Ishikawa (cell line): ENCODE measurements at regions not wholly inside any gene's neighbourhood (a gene's known extent, or its start where the extent isn't known, plus 50 kb on each side); places are given as distances from the start of the nearest gene placed in this dataset.

ENCODE experiments used
- CEBPB ChIP-seq: IDR thresholded peaks from 2 replicates; pipeline ENCODE4 v1.6.1; 2012
- CREB1 ChIP-seq: IDR thresholded peaks from 2 replicates; pipeline ENCODE4 v1.6.1; 2012; ENCODE audit warnings: low read depth
- EGR1 ChIP-seq: IDR thresholded peaks from 2 replicates; pipeline ENCODE4 v1.6.1; 2012
- EP300 ChIP-seq: IDR thresholded peaks from 2 replicates; pipeline ENCODE4 v1.6.1; 2012; ENCODE audit warnings: borderline replicate concordance
- FOXM1 ChIP-seq: IDR thresholded peaks from 2 replicates; pipeline ENCODE4 v1.6.1; 2012; ENCODE audit warnings: low read depth, borderline replicate concordance
- NFIC ChIP-seq: IDR thresholded peaks from 2 replicates; pipeline ENCODE4 v1.6.1; 2012
- RAD21 ChIP-seq: IDR thresholded peaks from 2 replicates; pipeline ENCODE4 v1.6.1; 2012; ENCODE audit warnings: low read depth
- TAF1 ChIP-seq: IDR thresholded peaks from 2 replicates; pipeline ENCODE4 v1.6.1; 2012; ENCODE audit warnings: low read depth, mild to moderate bottlenecking
- TCF12 ChIP-seq: IDR thresholded peaks from 2 replicates; pipeline ENCODE4 v1.6.1; 2012; ENCODE audit warnings: low read depth
- TEAD4 ChIP-seq: IDR thresholded peaks from 2 replicates; pipeline ENCODE4 v1.6.1; 2012
- YY1 ChIP-seq: IDR thresholded peaks from 2 replicates; pipeline ENCODE4 v1.6.1; 2012; ENCODE audit warnings: low read depth
- ZBTB7A ChIP-seq: IDR thresholded peaks from 2 replicates; pipeline ENCODE4 v1.6.1; 2012; ENCODE audit warnings: low read depth
- TF ChIP-seq, protein P1 (sequence below): IDR thresholded peaks from 2 replicates; pipeline ENCODE4 v1.6.1; 2012
- TF ChIP-seq, protein P2 (sequence below): IDR thresholded peaks from 2 replicates; pipeline ENCODE4 v1.6.1; 2012; ENCODE audit warnings: low read depth, mild to moderate bottlenecking
- TF ChIP-seq, protein P3 (sequence below): IDR thresholded peaks from 2 replicates; pipeline ENCODE4 v1.6.1; 2012

DNA sequence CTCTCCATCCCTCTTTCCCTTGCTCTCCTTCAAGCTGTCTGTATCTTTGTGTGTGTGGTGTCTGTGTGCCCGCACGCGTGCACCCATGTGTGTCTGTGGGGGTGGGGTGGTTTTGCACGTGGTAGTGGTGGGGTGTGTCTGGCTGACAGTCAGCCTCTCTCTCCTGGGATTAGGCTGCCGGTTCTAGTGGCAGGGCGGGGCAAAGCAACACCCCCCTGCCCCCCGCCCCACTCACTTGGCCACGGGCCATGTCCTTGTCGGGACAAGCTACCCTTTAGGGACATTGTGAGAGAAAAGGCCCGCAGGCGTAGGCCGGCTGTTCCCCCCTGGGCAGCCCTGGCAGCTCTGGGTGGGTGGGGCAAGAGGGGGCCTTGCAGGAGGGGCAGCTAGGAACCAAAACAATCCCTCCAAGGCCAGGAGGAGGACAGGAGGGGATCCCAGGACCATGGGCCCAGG is 182.6 kb downstream of the ALG10 start:
- no peak for TF ChIP-seq CREB1
- TF ChIP-seq, protein P1, sequence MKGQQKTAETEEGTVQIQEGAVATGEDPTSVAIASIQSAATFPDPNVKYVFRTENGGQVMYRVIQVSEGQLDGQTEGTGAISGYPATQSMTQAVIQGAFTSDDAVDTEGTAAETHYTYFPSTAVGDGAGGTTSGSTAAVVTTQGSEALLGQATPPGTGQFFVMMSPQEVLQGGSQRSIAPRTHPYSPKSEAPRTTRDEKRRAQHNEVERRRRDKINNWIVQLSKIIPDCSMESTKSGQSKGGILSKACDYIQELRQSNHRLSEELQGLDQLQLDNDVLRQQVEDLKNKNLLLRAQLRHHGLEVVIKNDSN = no peak

DNA sequence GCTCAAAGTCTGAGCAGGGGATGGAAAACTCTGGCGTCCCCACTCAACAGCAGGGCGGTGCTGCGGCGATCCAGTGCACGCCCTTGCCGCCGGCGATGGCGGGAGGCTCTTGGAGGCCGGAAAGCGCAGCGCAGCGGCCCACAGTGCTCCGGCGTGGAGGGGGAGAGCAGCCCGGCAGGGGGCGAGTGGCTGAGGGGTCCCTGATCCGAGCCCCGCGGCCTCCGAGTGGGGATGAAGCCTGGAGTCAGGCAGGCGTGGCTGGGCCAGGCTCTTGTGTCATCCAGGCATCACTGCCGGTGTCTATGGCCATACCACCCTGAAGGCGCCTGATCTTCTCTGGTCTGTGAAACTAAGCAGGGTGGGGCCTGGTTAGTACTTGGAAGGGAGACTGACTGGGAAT is 183.1 kb downstream of the ALG10 start:
- no peak for TF ChIP-seq NFIC
- TF ChIP-seq, protein P1 = no peak
- TF ChIP-seq, protein P2, sequence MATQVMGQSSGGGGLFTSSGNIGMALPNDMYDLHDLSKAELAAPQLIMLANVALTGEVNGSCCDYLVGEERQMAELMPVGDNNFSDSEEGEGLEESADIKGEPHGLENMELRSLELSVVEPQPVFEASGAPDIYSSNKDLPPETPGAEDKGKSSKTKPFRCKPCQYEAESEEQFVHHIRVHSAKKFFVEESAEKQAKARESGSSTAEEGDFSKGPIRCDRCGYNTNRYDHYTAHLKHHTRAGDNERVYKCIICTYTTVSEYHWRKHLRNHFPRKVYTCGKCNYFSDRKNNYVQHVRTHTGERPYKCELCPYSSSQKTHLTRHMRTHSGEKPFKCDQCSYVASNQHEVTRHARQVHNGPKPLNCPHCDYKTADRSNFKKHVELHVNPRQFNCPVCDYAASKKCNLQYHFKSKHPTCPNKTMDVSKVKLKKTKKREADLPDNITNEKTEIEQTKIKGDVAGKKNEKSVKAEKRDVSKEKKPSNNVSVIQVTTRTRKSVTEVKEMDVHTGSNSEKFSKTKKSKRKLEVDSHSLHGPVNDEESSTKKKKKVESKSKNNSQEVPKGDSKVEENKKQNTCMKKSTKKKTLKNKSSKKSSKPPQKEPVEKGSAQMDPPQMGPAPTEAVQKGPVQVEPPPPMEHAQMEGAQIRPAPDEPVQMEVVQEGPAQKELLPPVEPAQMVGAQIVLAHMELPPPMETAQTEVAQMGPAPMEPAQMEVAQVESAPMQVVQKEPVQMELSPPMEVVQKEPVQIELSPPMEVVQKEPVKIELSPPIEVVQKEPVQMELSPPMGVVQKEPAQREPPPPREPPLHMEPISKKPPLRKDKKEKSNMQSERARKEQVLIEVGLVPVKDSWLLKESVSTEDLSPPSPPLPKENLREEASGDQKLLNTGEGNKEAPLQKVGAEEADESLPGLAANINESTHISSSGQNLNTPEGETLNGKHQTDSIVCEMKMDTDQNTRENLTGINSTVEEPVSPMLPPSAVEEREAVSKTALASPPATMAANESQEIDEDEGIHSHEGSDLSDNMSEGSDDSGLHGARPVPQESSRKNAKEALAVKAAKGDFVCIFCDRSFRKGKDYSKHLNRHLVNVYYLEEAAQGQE = no peak
- TF ChIP-seq RAD21 = no peak
- no peak for TF ChIP-seq EGR1
- TF ChIP-seq ZBTB7A = no peak
- TF ChIP-seq YY1 = no peak
- no peak for TF ChIP-seq FOXM1
- TF ChIP-seq, protein P3, sequence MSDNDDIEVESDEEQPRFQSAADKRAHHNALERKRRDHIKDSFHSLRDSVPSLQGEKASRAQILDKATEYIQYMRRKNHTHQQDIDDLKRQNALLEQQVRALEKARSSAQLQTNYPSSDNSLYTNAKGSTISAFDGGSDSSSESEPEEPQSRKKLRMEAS = no peak
- no peak for TF ChIP-seq TCF12
- TF ChIP-seq EP300 = no peak
- no peak for TF ChIP-seq TAF1
- TF ChIP-seq CREB1 = no peak
- no peak for TF ChIP-seq CEBPB
- no peak for TF ChIP-seq TEAD4

DNA sequence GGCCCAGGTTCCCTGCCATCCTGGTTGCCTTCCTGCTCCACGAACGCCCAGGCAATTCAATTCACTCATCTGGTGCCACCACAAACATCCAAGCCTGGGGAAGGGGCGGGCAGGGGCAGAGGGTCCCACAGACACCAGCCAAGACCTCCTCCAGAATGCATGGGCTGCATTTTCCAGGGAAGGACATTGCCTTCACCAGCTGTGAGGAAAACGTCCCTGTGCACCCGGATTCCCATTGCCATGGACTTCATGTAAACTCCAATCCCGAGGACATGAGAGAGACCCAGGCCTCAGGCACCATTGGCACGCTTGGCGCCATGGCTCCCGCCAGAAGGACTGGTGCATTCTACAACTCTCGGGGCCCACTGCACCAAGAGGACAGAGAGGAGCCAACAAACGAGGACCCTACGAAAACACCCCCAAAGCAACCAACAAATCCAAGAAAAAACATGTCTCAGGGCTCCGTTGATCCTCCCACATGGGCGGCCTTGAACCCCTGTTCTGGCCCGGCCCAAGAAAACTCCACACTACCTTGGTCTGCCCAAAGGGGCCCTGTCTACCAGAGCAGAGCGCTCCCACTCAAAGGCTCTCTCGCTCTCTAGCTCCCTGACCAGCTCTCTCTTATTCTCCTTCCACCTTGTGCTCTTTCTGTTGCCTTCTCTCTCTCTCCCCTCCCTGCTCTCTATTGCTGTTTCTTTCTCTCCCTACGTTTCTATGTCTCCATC is 183.9 kb downstream of the ALG10 start:
- no peak for TF ChIP-seq RAD21
- no peak for TF ChIP-seq EP300
- no peak for TF ChIP-seq TAF1
- TF ChIP-seq ZBTB7A = no peak
- TF ChIP-seq, protein P2 = no peak
- no peak for TF ChIP-seq EGR1
- no peak for TF ChIP-seq TEAD4
- no peak for TF ChIP-seq NFIC
- no peak for TF ChIP-seq FOXM1
- TF ChIP-seq CEBPB = no peak

DNA sequence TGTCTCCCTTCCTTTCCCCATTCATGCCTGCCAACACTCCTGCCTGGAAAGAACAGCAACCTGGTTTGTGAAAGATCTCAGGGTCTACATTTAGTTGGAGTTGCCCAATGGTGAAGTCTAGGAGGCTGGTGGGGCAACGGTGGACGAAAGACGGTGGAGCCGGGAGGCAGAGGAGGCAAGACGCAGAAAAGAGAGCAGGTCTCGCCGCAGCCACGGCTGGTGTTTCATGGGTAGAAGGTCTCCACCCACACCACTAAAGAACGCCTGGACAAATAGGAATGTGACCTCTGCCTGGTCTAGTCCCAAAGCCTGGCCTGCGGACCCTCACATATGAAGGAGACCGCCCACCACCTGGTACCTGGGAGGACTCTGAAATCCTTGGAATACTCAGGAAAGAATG is 185.6 kb downstream of the ALG10 start:
- TF ChIP-seq EP300 (no peak), FOXM1 (no peak), CEBPB (no peak), TEAD4 (no peak), YY1 (no peak), TCF12 (no peak), RAD21 (no peak), CREB1 (no peak), TAF1 (no peak), EGR1 (no peak), ZBTB7A (no peak), NFIC (no peak)
- TF ChIP-seq, protein P1 = no peak
- TF ChIP-seq, protein P2 = no peak
- TF ChIP-seq, protein P3 = no peak
